ENCODE measurements at regions not wholly inside any gene's neighbourhood (a gene's known extent, or its start where the extent isn't known, plus 50 kb on each side); places are given as distances from the start of the nearest gene placed in this dataset.

DNA sequence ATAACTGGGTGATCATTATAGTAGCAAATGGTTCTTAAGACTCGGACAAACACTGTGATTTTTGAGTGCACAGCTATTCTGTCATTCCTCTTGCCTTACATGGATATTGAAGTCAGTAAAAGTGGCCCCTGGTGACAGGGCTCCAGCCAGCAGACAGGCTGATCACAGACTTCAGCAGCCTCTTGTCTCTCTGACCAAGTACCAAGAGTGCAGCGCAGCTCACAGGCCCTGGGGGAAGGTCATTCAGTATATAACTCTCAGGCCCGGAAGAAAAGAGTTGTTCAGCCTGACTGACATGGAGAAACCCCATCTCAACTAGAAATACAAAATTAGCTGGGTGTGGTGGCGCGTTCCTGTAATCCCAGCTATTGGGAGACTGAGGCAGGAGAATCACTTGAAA is 202.6 kb downstream of the HRH4 start:
- Histone ChIP-seq H3K4me1 (ENCODE audit: control insufficient read depth, insufficient read depth, low read length) (no peaks in the 10 kb centered on the region), H3K4me3 (ENCODE audit: insufficient read depth, low read depth, low read length) (no peak overlapping the region), H3K27ac (ENCODE audit: insufficient read depth, low read depth, low read length, poor library complexity, severe bottlenecking) (no peak overlapping the region), H3K27me3 (ENCODE audit: control insufficient read depth, insufficient read depth, low read length, poor library complexity, severe bottlenecking) (no peaks in the 10 kb centered on the region), H3K9me3 (ENCODE audit: control insufficient read depth, low read length) (no peaks in the 10 kb centered on the region), H3K36me3 (ENCODE audit: control insufficient read depth, insufficient read depth, low read length) (no peaks in the 10 kb centered on the region)
- WGBS, 2 experiments = 93 to 94% methylated on average over 5 of the region's 5 CpGs

GRCh38 chr18:24669015-24669414 is 208.6 kb downstream of the HRH4 start:
- 84 to 87% methylated on average over 2 of the region's 2 CpGs for WGBS, 2 experiments
- Histone ChIP-seq H3K4me1 (ENCODE audit: control insufficient read depth, insufficient read depth, low read length) (no peaks in the 10 kb centered on the region), H3K27me3 (ENCODE audit: control insufficient read depth, insufficient read depth, low read length, poor library complexity, severe bottlenecking) (no peaks in the 10 kb centered on the region), H3K4me3 (ENCODE audit: insufficient read depth, low read depth, low read length) (no peak overlapping the region), H3K36me3 (ENCODE audit: control insufficient read depth, insufficient read depth, low read length) (no peaks in the 10 kb centered on the region), H3K27ac (ENCODE audit: insufficient read depth, low read depth, low read length, poor library complexity, severe bottlenecking) (no peak overlapping the region), H3K9me3 (ENCODE audit: control insufficient read depth, low read length) (no peaks in the 10 kb centered on the region)

- no peaks in the 10 kb centered on the region for H3K9me3 ChIP-seq (ENCODE audit: control insufficient read depth, low read length)
- no peak overlapping the region for H3K4me3 ChIP-seq (ENCODE audit: insufficient read depth, low read depth, low read length)
- no peaks in the 10 kb centered on the region for H3K4me1 ChIP-seq (ENCODE audit: control insufficient read depth, insufficient read depth, low read length)
- WGBS, 2 experiments = 70 to 80% methylated on average over 3 of the region's 3 CpGs
- H3K27me3 ChIP-seq (ENCODE audit: control insufficient read depth, insufficient read depth, low read length, poor library complexity, severe bottlenecking) = no peaks in the 10 kb centered on the region
- no peaks in the 10 kb centered on the region for H3K36me3 ChIP-seq (ENCODE audit: control insufficient read depth, insufficient read depth, low read length)
- no peak overlapping the region for H3K27ac ChIP-seq (ENCODE audit: insufficient read depth, low read depth, low read length, poor library complexity, severe bottlenecking)
These were observed 209.1 kb downstream of the HRH4 start for GRCh38 chr18:24669502-24669901.

DNA sequence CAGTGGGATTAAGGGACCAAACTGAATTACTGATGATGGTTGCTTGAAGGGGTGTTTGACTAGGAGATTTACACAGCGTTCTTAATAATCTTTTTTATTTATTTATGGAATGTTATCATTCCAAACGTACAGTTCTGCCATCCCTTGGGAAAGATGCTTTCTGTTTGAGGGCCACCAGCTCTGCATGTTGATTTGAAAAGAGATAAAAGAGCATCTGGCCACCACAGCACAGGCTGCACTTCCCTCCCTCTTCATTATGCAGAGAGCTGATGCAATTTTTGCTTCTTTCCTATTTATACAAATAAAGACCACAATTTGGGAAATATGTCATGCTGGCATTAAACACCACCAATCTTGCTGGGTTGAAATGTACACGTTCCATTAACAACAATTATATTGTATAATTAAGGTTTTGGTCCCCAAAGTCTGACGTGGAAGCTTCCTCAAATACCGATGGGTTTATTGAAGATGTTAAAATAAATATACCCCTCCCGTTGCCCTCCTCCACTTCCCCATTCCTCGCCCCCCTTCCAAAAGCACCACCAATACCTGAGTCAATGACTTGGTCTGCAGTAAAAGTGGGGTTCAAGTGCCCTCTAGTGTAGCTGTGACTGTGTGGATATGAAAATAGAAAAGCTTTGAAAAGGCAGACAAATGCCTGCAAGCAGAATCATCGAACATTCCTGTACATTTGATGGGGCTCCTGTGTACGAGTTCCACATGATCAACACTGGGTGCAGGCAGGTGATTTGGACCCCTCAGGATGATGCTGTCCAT is 211.9 kb downstream of the HRH4 start:
- Histone ChIP-seq H3K4me3 (ENCODE audit: insufficient read depth, low read depth, low read length) (no peak overlapping the region), H3K4me1 (ENCODE audit: control insufficient read depth, insufficient read depth, low read length) (no peaks in the 10 kb centered on the region), H3K27ac (ENCODE audit: insufficient read depth, low read depth, low read length, poor library complexity, severe bottlenecking) (no peak overlapping the region), H3K9me3 (ENCODE audit: control insufficient read depth, low read length) (no peaks in the 10 kb centered on the region), H3K27me3 (ENCODE audit: control insufficient read depth, insufficient read depth, low read length, poor library complexity, severe bottlenecking) (no peaks in the 10 kb centered on the region), H3K36me3 (ENCODE audit: control insufficient read depth, insufficient read depth, low read length) (no peaks in the 10 kb centered on the region)
- 87 to 93% methylated on average over 2 to 5 of the region's 9 CpGs for WGBS, 2 experiments

GRCh38 chr18:24674200-24674599 is 213.8 kb downstream of the HRH4 start:
- Histone ChIP-seq H3K9me3 (ENCODE audit: control insufficient read depth, low read length) (no peaks in the 10 kb centered on the region), H3K36me3 (ENCODE audit: control insufficient read depth, insufficient read depth, low read length) (no peaks in the 10 kb centered on the region), H3K4me1 (ENCODE audit: control insufficient read depth, insufficient read depth, low read length) (no peaks in the 10 kb centered on the region), H3K4me3 (ENCODE audit: insufficient read depth, low read depth, low read length) (no peak overlapping the region), H3K27me3 (ENCODE audit: control insufficient read depth, insufficient read depth, low read length, poor library complexity, severe bottlenecking) (no peaks in the 10 kb centered on the region), H3K27ac (ENCODE audit: insufficient read depth, low read depth, low read length, poor library complexity, severe bottlenecking) (no peak overlapping the region)
- 92% methylated on average over 4 of the region's 4 CpGs for WGBS, 2 experiments

DNA sequence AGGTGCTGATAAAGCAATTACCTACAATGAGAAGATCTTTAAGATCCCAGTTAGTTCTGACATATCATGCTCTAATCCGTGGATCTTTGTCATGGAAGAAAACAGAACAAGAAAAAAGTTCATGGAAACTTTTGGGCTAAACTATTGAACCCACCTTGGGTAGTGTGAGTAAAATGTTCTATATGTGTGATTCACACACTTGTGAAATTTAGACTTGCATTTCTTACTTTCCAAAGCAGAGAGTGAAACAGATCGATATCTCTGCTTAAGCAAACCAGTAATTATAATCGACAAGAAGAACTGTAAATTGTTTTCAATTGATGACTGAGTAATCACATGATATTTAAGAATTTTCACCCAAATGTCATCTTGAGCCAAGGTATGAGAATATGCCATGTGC is 214.2 kb downstream of the HRH4 start:
- Histone ChIP-seq H3K27ac (ENCODE audit: insufficient read depth, low read depth, low read length, poor library complexity, severe bottlenecking) (no peak overlapping the region), H3K4me3 (ENCODE audit: insufficient read depth, low read depth, low read length) (no peak overlapping the region), H3K36me3 (ENCODE audit: control insufficient read depth, insufficient read depth, low read length) (no peaks in the 10 kb centered on the region), H3K4me1 (ENCODE audit: control insufficient read depth, insufficient read depth, low read length) (no peaks in the 10 kb centered on the region), H3K27me3 (ENCODE audit: control insufficient read depth, insufficient read depth, low read length, poor library complexity, severe bottlenecking) (no peaks in the 10 kb centered on the region), H3K9me3 (ENCODE audit: control insufficient read depth, low read length) (no peaks in the 10 kb centered on the region)
- WGBS, 2 experiments = 93 to 100% methylated on average over 2 to 3 of the region's 3 CpGs

DNA sequence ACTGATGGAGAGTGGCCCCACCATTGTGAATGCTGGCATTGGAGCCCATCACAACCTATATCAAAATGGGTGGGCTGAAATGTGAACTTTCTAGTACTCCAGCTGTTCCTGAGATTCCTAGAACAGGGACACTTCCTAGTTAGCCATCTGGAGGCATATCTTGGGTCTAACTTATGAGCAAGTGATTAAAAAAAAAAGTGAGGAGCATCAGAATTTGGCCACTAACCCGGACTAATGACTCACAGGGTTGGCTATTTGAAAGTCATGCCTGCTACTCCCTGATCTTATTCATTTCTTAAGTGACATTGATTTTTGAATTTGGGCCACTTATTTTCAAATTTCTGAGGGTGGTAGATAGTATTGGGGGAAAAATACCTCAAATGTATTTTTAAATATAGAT is 216.6 kb downstream of the HRH4 start:
- no peak overlapping the region for H3K27ac ChIP-seq (ENCODE audit: insufficient read depth, low read depth, low read length, poor library complexity, severe bottlenecking)
- no peaks in the 10 kb centered on the region for H3K9me3 ChIP-seq (ENCODE audit: control insufficient read depth, low read length)
- H3K4me3 ChIP-seq (ENCODE audit: insufficient read depth, low read depth, low read length) = no peak overlapping the region
- H3K27me3 ChIP-seq (ENCODE audit: control insufficient read depth, insufficient read depth, low read length, poor library complexity, severe bottlenecking) = no peaks in the 10 kb centered on the region
- H3K4me1 ChIP-seq (ENCODE audit: control insufficient read depth, insufficient read depth, low read length) = no peaks in the 10 kb centered on the region
- WGBS, 2 experiments = 92 to 95% methylated on average over 1 of the region's 1 CpG
- H3K36me3 ChIP-seq (ENCODE audit: control insufficient read depth, insufficient read depth, low read length) = no peaks in the 10 kb centered on the region

GRCh38 chr18:24678107-24678506 is 217.7 kb downstream of the HRH4 start:
- Histone ChIP-seq H3K27ac (ENCODE audit: insufficient read depth, low read depth, low read length, poor library complexity, severe bottlenecking) (no peak overlapping the region), H3K27me3 (ENCODE audit: control insufficient read depth, insufficient read depth, low read length, poor library complexity, severe bottlenecking) (no peaks in the 10 kb centered on the region), H3K36me3 (ENCODE audit: control insufficient read depth, insufficient read depth, low read length) (no peaks in the 10 kb centered on the region), H3K4me3 (ENCODE audit: insufficient read depth, low read depth, low read length) (no peak overlapping the region), H3K9me3 (ENCODE audit: control insufficient read depth, low read length) (no peaks in the 10 kb centered on the region), H3K4me1 (ENCODE audit: control insufficient read depth, insufficient read depth, low read length) (no peaks in the 10 kb centered on the region)
- WGBS, 2 experiments = 88 to 91% methylated on average over 1 of the region's 1 CpG

DNA sequence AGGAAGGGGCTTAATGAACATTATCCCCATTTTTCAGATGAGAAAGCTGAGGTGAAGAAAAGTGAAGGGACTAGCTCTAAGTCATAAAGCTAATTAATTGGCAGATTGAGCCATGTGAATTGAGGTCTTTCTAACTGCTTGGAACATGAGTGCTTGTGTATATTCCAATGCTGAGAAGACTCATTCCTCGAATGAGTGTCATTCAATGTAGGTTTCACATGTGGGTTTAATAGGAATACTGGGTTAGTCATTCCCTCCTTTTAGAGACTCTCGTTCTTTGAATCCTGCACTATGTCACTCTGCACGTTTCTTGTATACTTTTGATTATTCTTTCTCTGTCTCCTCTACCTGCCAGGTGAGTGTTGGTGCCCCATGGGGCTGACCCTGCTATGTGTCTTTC is 218.2 kb downstream of the HRH4 start:
- Histone ChIP-seq H3K27me3 (ENCODE audit: control insufficient read depth, insufficient read depth, low read length, poor library complexity, severe bottlenecking) (no peaks in the 10 kb centered on the region), H3K9me3 (ENCODE audit: control insufficient read depth, low read length) (no peaks in the 10 kb centered on the region)
- WGBS, 2 experiments = 89 to 96% methylated on average over 3 of the region's 3 CpGs

DNA sequence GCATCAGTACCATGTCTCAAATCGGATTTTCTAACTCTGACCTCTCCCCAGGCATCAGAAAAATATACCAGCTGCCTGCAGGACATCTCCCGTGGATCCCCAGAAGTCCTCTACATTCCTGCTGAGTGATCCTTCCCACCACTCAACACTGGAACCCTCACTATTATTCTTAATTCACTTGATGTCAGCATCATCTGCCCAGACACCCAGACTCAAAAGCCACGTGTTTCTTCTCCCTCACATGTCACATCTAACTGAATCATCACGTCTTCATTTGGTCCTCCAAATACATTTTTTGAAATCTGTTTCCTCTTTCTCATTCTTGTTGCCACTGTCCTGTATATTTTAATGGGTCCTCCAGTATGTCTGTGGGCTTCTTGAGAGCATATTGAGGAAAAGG is 218.6 kb downstream of the HRH4 start:
- Histone ChIP-seq H3K4me3 (ENCODE audit: insufficient read depth, low read depth, low read length) (no peak overlapping the region), H3K27me3 (ENCODE audit: control insufficient read depth, insufficient read depth, low read length, poor library complexity, severe bottlenecking) (no peaks in the 10 kb centered on the region), H3K27ac (ENCODE audit: insufficient read depth, low read depth, low read length, poor library complexity, severe bottlenecking) (no peak overlapping the region), H3K36me3 (ENCODE audit: control insufficient read depth, insufficient read depth, low read length) (no peaks in the 10 kb centered on the region), H3K4me1 (ENCODE audit: control insufficient read depth, insufficient read depth, low read length) (no peaks in the 10 kb centered on the region), H3K9me3 (ENCODE audit: control insufficient read depth, low read length) (no peaks in the 10 kb centered on the region)
- 86 to 89% methylated on average over 4 of the region's 4 CpGs for WGBS, 2 experiments

More for the DNA sequence above, 218.2 kb downstream of the HRH4 start:
- no peaks in the 10 kb centered on the region for H3K4me1 ChIP-seq (ENCODE audit: control insufficient read depth, insufficient read depth, low read length)
- no peak overlapping the region for H3K4me3 ChIP-seq (ENCODE audit: insufficient read depth, low read depth, low read length)
- H3K36me3 ChIP-seq (ENCODE audit: control insufficient read depth, insufficient read depth, low read length) = no peaks in the 10 kb centered on the region
- H3K27ac ChIP-seq (ENCODE audit: insufficient read depth, low read depth, low read length, poor library complexity, severe bottlenecking) = no peak overlapping the region

Data from ectodermal cell (in vitro differentiated cells).